Neural crest cell (in vitro differentiated cells): ENCODE measurements at regions not wholly inside any gene's neighbourhood (a gene's known extent, or its start where the extent isn't known, plus 50 kb on each side); places are given as distances from the start of the nearest gene placed in this dataset.

Source experiments
- DNase-seq: peaks from one replicate; pipeline ENCODE4 v3.0.0; 2021; ENCODE audit warnings: low read depth, mixed read lengths, low spot score
- H3K27ac Mint-ChIP-seq: one replicate; pipeline ENCODE4 v1.8.0; 2021; ENCODE audit warnings: mild to moderate bottlenecking, mixed read lengths; ENCODE audit not compliant: unreplicated experiment
- H3K27me3 Mint-ChIP-seq: 2 replicates; pipeline ENCODE4 v1.8.0; 2021; ENCODE audit warnings: low read depth, mild to moderate bottlenecking, mixed read lengths
- H3K36me3 Mint-ChIP-seq: 2 replicates; pipeline ENCODE4 v1.8.0; 2021; ENCODE audit warnings: low read depth, mild to moderate bottlenecking, mixed read lengths
- H3K4me1 Mint-ChIP-seq: 2 replicates; pipeline ENCODE4 v1.8.0; 2021; ENCODE audit warnings: mixed read lengths
- H3K4me3 Mint-ChIP-seq: one replicate; pipeline ENCODE4 v1.8.0; 2021; ENCODE audit warnings: mild to moderate bottlenecking, mixed read lengths
- H3K9me3 Mint-ChIP-seq: 2 replicates; pipeline ENCODE4 v1.8.0; 2021; ENCODE audit warnings: mixed read lengths
- CTCF ChIP-seq: fragments of 200-600 bp; sonication (generic); conservative IDR thresholded peaks from 2 replicates; pipeline ENCODE4 v1.5.0; 2021; ENCODE audit warnings: antibody characterized with exemption, mild to moderate bottlenecking

GRCh38 chr5:171593976-171594375, 174.5 kb downstream of the FGF18 start:
- no peaks in the 10 kb centered on the region for H3K36me3 Mint-ChIP-seq
- H3K27me3 Mint-ChIP-seq, result no peaks in the 10 kb centered on the region
- H3K9me3 Mint-ChIP-seq, result peaks cover 5% of the 10 kb centered on the region
- H3K4me1 Mint-ChIP-seq, result no peaks in the 10 kb centered on the region
- no peak overlapping the region for H3K27ac Mint-ChIP-seq
- no peak for DNase-seq
- no peak overlapping the region for H3K4me3 Mint-ChIP-seq
- no peak for TF ChIP-seq CTCF

GRCh38 chr5:171595401-171595800, 176.0 kb downstream of the FGF18 start:
- Mint-ChIP-seq H3K4me3 (no peak overlapping the region), H3K27ac (no peak overlapping the region), H3K27me3 (no peaks in the 10 kb centered on the region), H3K9me3 (peaks cover 5% of the 10 kb centered on the region), H3K36me3 (no peaks in the 10 kb centered on the region), H3K4me1 (no peaks in the 10 kb centered on the region)
- no peak for TF ChIP-seq CTCF
- no peak for DNase-seq

DNA sequence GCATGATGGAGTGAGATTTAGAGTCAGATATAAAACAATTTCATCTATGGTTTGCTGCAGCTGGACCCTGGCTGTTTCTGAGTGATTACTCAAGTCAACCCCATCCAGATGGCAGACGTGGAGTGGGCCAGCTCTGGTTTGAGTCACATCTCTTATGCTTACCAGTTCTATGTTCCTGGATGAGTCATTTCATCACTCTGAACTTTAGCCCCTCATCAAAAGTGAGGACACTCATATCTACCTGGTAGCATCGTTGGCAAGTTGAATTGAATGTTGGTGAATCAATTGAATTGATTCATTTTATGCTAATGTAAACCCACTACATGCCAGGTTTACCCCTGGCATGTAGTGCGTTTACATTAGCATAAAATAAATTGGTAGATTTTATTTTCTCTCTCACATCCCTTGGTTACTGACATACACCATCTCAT, 176.4 kb downstream of the FGF18 start:
- H3K27me3 Mint-ChIP-seq, result no peaks in the 10 kb centered on the region
- no peak overlapping the region for H3K27ac Mint-ChIP-seq
- H3K4me1 Mint-ChIP-seq, result no peaks in the 10 kb centered on the region
- H3K4me3 Mint-ChIP-seq, result no peak overlapping the region
- TF ChIP-seq CTCF, result no peak
- H3K36me3 Mint-ChIP-seq, result no peaks in the 10 kb centered on the region
- DNase-seq, result no peak
- peaks cover 5% of the 10 kb centered on the region for H3K9me3 Mint-ChIP-seq

DNA sequence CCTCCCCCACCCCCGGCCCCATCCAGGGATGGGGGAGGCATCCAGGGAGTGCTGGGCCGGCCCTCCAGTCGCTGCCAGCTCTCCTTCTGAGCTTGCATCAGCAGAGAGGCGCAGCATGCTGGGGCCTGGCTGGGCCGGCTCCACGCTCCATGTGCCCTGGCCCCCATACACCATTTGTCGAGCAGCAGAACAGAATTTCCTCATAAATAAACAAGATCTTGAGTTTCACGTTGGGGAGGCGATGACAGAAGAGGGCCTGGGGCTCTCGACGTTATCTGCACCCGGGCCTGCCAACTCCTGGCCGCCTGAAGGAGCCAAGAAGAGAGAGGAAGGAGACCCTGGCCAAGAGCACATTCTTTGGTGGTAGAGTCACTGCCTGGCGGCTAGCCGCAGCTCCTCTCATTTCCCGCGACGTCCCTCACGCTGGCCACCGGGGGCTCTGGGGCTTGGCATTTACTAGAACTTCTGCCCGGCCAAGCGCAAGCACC, 177.0 kb downstream of the FGF18 start:
- H3K27me3 Mint-ChIP-seq, result peaks cover 2% of the 10 kb centered on the region
- no peak for DNase-seq
- no peak overlapping the region for H3K4me3 Mint-ChIP-seq
- H3K36me3 Mint-ChIP-seq, result no peaks in the 10 kb centered on the region
- peaks cover 5% of the 10 kb centered on the region for H3K9me3 Mint-ChIP-seq
- no peak for TF ChIP-seq CTCF
- H3K27ac Mint-ChIP-seq, result no peak overlapping the region
- no peaks in the 10 kb centered on the region for H3K4me1 Mint-ChIP-seq

DNA sequence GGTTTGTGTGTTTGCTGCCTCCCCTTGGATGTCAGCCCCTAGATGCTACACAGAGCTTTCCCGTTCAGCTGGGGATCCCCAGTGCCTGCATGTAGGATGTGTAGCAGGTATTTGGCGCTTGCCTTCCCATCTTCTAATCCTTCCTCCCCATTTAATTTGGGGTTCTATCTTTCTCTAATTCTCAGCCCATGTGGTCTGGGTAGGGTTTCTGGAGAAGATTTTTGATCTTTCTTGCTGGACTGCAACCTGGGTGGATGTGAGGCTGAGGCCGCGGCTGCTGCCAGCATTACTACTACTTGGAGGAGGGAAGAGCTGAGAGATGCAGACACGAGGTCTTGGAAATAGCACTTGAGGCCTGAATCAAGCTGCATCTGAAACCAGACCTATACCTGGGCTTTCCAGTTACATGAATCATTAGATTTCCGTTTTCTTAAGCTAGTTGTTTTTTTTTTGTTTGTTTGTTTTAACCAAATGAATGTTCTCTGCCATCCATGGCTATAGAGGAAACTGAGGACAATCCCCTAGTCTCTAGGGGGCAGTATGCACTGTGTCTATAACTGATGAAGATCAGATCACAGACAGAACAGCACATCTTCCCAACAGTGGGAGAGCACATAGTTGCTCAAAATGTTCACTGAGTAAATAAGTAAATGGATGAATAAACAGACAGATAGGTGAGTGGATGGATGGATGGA, 178.6 kb downstream of the FGF18 start:
- H3K4me1 Mint-ChIP-seq, result no peaks in the 10 kb centered on the region
- H3K27me3 Mint-ChIP-seq, result peaks cover 6% of the 10 kb centered on the region
- H3K4me3 Mint-ChIP-seq, result no peak overlapping the region
- peaks cover 5% of the 10 kb centered on the region for H3K9me3 Mint-ChIP-seq
- H3K27ac Mint-ChIP-seq, result no peak overlapping the region
- H3K36me3 Mint-ChIP-seq, result no peaks in the 10 kb centered on the region
- DNase-seq, result no peak
- TF ChIP-seq CTCF, result peak; percentile 13
